Mesenchymal stem cell (in vitro differentiated cells and primary cell): ENCODE measurements at regions not wholly inside any gene's neighbourhood (a gene's known extent, or its start where the extent isn't known, plus 50 kb on each side); places are given as distances from the start of the nearest gene placed in this dataset.
"Not testable (repeated sequence)": the region's sequence is repeated elsewhere in the genome, so short reads cannot be mapped to it uniquely, and the experiment has no call there.

ENCODE experiments used
- DNase-seq: peaks from one replicate; pipeline ENCODE4 v3.0.0-alpha.2; 2013
- H2AFZ ChIP-seq: one replicate; pipeline ENCODE4 v1.6.1; 2013; ENCODE audit warnings: low read depth, mild to moderate bottlenecking, control low read depth, inconsistent platforms, low read length, moderate library complexity
- H2AK5ac ChIP-seq: 2 replicates; pipeline ENCODE4 v1.6.1; 2013; ENCODE audit warnings: low read length, moderate library complexity, mild to moderate bottlenecking, inconsistent platforms; ENCODE audit not compliant: severe bottlenecking
- H2BK120ac ChIP-seq: one replicate; pipeline ENCODE4 v1.6.1; 2013; ENCODE audit warnings: low read depth, mild to moderate bottlenecking, inconsistent platforms, low read length, moderate library complexity
- H2BK12ac ChIP-seq, 2 experiments: one replicate each; pipeline ENCODE4 v1.6.1; 2013; ENCODE audit warnings: inconsistent platforms in 2 of 2, low read length in 2 of 2, mild to moderate bottlenecking in 2 of 2, moderate library complexity in 2 of 2, control low read depth in 1 of 2
- H2BK15ac ChIP-seq: one replicate; pipeline ENCODE4 v1.6.1; 2013; ENCODE audit warnings: mild to moderate bottlenecking, low read depth, inconsistent platforms; ENCODE audit not compliant: poor library complexity, severe bottlenecking
- H2BK5ac ChIP-seq: 2 replicates; pipeline ENCODE4 v1.6.1; 2013; ENCODE audit warnings: low read depth, mild to moderate bottlenecking, low read length, control low read depth, inconsistent platforms; ENCODE audit not compliant: poor library complexity, severe bottlenecking
- H3K14ac ChIP-seq, 2 experiments: one replicate each; pipeline ENCODE4 v1.6.1; 2013; ENCODE audit warnings: inconsistent platforms in 2 of 2, low read length in 2 of 2, control low read depth in 1 of 2, mild to moderate bottlenecking in 1 of 2, moderate library complexity in 1 of 2
- H3K18ac ChIP-seq, 2 experiments: one replicate each; pipeline ENCODE4 v1.6.1; 2013; ENCODE audit warnings: inconsistent platforms in 2 of 2, low read length in 2 of 2, control low read depth in 1 of 2, low read depth in 1 of 2, mild to moderate bottlenecking in 1 of 2
- H3K23ac ChIP-seq, 2 experiments: one replicate each; pipeline ENCODE4 v1.6.1; 2013; ENCODE audit warnings: inconsistent platforms in 2 of 2, low read length in 2 of 2, mild to moderate bottlenecking in 2 of 2, moderate library complexity in 2 of 2, control low read depth in 1 of 2
- H3K27ac ChIP-seq: 2 replicates; pipeline ENCODE4 v1.5.1; 2013; ENCODE audit warnings: mild to moderate bottlenecking, moderate library complexity, low read length, control low read depth, inconsistent platforms; ENCODE audit not compliant: poor library complexity, severe bottlenecking
- H3K27me3 ChIP-seq, 2 experiments: 2 replicates each; pipeline versions ENCODE4 v1.6.1 to v1.7.0; 2013; ENCODE audit warnings: low read length in 2 of 2, mild to moderate bottlenecking in 2 of 2, moderate library complexity in 2 of 2, control low read depth in 1 of 2, inconsistent platforms in 1 of 2; ENCODE audit not compliant: control insufficient read depth in 1 of 2, insufficient read depth in 1 of 2
- H3K36me3 ChIP-seq, 2 experiments: 2 replicates each; pipeline versions ENCODE4 v1.6.1 to v1.7.0; 2013; ENCODE audit warnings: low read length in 2 of 2, control low read depth in 1 of 2, inconsistent platforms in 1 of 2, low read depth in 1 of 2, mild to moderate bottlenecking in 1 of 2; ENCODE audit not compliant: insufficient read depth in 2 of 2, control insufficient read depth in 1 of 2
- H3K4ac ChIP-seq, 2 experiments: one replicate each; pipeline ENCODE4 v1.6.1; 2013; ENCODE audit warnings: inconsistent platforms in 2 of 2, low read length in 2 of 2, mild to moderate bottlenecking in 2 of 2, moderate library complexity in 2 of 2, control low read depth in 1 of 2, low read depth in 1 of 2
- H3K4me1 ChIP-seq: 2 replicates; pipeline ENCODE4 v1.6.1; 2013; ENCODE audit warnings: low read depth, low read length, control low read depth; ENCODE audit not compliant: control insufficient read depth, insufficient read depth
- H3K4me2 ChIP-seq: 2 replicates; pipeline ENCODE4 v1.6.1; 2013; ENCODE audit warnings: low read length, mild to moderate bottlenecking, inconsistent platforms; ENCODE audit not compliant: poor library complexity, severe bottlenecking
- H3K4me3 ChIP-seq, 2 experiments: 2 replicates each; pipeline versions ENCODE4 v1.5.1 to v1.7.0; 2013; ENCODE audit warnings: low read length in 2 of 2, mild to moderate bottlenecking in 2 of 2, control low read depth in 1 of 2, low read depth in 1 of 2; ENCODE audit not compliant: insufficient read depth in 1 of 2
- H3K79me1 ChIP-seq: replicated peaks from 2 replicates; pipeline ENCODE4 v1.6.1; 2013; ENCODE audit warnings: mild to moderate bottlenecking, control low read depth, low read length, inconsistent platforms; ENCODE audit not compliant: poor library complexity, severe bottlenecking
- H3K9ac ChIP-seq: 2 replicates; pipeline ENCODE4 v1.7.0; 2013; ENCODE audit warnings: mild to moderate bottlenecking, low read length, moderate library complexity
- H3K9me3 ChIP-seq: 2 replicates; pipeline ENCODE4 v1.7.0; 2013; ENCODE audit warnings: mild to moderate bottlenecking, low read length; ENCODE audit not compliant: control insufficient read depth
- H4K8ac ChIP-seq: one replicate; pipeline ENCODE4 v1.6.1; 2013; ENCODE audit warnings: inconsistent platforms, mild to moderate bottlenecking, low read length, moderate library complexity
- H4K91ac ChIP-seq: one replicate; pipeline ENCODE4 v1.6.1; 2013; ENCODE audit warnings: mild to moderate bottlenecking, low read length, inconsistent platforms
- WGBS: methylation state at CpG from one replicate; pipeline ENCODE4 v1.1.7; 2013; ENCODE audit warnings: mixed read lengths; 5-methylcytosine and 5-hydroxymethylcytosine counted together

DNA sequence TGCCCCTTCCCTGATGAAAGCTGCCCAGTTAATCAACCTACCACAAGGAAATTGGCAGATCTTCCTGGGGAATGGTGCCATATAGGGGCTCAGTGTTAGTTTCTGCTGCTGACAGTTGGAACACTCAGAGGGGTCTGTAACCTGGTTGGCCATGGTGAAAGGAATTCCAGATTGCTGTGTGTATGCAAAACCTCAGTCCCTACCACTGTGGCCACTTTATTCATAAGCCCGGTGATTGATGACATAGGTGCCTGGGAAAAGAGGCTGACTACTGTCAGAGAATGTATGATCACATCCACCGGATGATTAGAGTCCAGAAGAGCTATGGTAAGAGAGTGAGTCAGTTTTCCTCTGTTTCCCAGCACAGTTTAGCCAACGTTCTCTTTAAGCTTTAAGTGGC is 363.9 kb upstream of the NPAP1 start:
- not testable (repeated sequence) for H2BK120ac ChIP-seq, H3K14ac ChIP-seq, H3K36me3 ChIP-seq, H3K4me1 ChIP-seq, H2BK5ac ChIP-seq, H2AFZ ChIP-seq, H2BK12ac ChIP-seq, H3K27me3 ChIP-seq, H3K23ac ChIP-seq, H3K18ac ChIP-seq, H3K4me3 ChIP-seq, DNase-seq, H4K91ac ChIP-seq, H3K79me1 ChIP-seq, H2AK5ac ChIP-seq, H3K9me3 ChIP-seq, H2BK15ac ChIP-seq, H3K4me2 ChIP-seq, H4K8ac ChIP-seq, H3K27ac ChIP-seq, H3K4ac ChIP-seq, H3K9ac ChIP-seq
- WGBS, result 79% methylated on average over 2 of the region's 3 CpGs

DNA sequence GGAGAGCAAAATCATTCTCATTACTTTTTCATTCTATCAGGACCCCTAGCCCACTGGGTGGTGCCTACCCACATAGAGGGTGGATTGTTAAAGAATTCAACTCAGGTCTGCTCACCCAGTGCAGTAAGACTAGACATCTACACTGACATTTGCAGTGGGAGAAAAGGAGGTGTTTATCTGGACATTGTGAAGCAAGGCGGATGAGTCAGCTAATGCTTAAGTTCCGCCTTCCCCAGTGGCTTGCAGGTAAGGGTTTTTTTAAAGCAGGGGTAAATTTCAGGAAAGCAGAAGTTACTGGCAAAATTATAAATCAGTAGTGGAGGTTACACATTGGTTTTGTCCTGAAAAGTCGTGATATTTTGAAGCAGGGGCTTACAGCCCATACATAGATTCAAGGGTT is 359.2 kb upstream of the NPAP1 start:
- H3K27me3 ChIP-seq, H3K27ac ChIP-seq, H2BK120ac ChIP-seq, H2AFZ ChIP-seq, H4K8ac ChIP-seq, H4K91ac ChIP-seq, H3K79me1 ChIP-seq, H3K4ac ChIP-seq, H3K23ac ChIP-seq, H3K14ac ChIP-seq, H3K36me3 ChIP-seq, H2BK5ac ChIP-seq, H2BK15ac ChIP-seq, DNase-seq, H2AK5ac ChIP-seq, H3K4me2 ChIP-seq, H3K9me3 ChIP-seq, H3K9ac ChIP-seq, H3K18ac ChIP-seq, H3K4me1 ChIP-seq, H2BK12ac ChIP-seq, H3K4me3 ChIP-seq: not testable (repeated sequence)
- WGBS, result 51% methylated on average over 3 of the region's 3 CpGs

DNA sequence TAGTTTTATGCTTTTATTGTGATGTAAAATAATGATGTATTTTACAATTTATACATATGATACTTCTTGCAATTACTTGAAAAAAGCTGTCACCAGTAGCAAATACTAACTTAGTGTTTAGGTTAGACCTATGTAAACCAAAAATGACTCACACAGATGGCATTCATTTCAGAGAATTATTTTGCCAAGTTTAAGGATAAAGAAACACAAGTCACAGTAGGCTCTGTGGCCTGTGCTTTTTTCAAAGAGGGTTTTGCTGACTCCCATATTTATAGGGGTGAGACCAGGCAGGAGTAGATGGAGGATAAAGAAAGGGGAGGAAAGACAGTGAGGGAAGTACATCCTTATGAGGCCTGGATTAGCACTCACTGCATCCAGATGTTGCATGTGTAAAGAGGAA is 356.6 kb upstream of the NPAP1 start:
- no peak overlapping the region for H2BK5ac ChIP-seq
- no peaks in the 10 kb centered on the region for H3K9me3 ChIP-seq
- DNase-seq, result peak; percentile 0

GRCh38 chr15:24324096-24324495 is 351.5 kb upstream of the NPAP1 start:
- H3K4me1 ChIP-seq, H4K91ac ChIP-seq, H2AK5ac ChIP-seq, H3K18ac ChIP-seq, H4K8ac ChIP-seq, H3K4me2 ChIP-seq, H2BK5ac ChIP-seq, H3K36me3 ChIP-seq, H2BK15ac ChIP-seq, DNase-seq, H3K9ac ChIP-seq, H3K79me1 ChIP-seq, H3K9me3 ChIP-seq, H2BK12ac ChIP-seq, H3K14ac ChIP-seq, H2BK120ac ChIP-seq, H3K23ac ChIP-seq, H3K27ac ChIP-seq, H2AFZ ChIP-seq, H3K4me3 ChIP-seq, H3K4ac ChIP-seq, H3K27me3 ChIP-seq: not testable (repeated sequence)
- 52% methylated on average over 4 of the region's 5 CpGs for WGBS

More for the DNA sequence above, 356.6 kb upstream of the NPAP1 start:
- Histone ChIP-seq H3K14ac (no peak overlapping the region), H4K91ac (no peak overlapping the region), H2BK12ac (no peak overlapping the region), H2AFZ (no peak overlapping the region), H3K79me1 (no peaks in the 10 kb centered on the region), H3K4me1 (no peaks in the 10 kb centered on the region), H3K4ac (no peak overlapping the region), H3K27me3 (no peaks in the 10 kb centered on the region), H4K8ac (no peak overlapping the region), H3K9ac (no peak overlapping the region), H2BK120ac (no peak overlapping the region), H3K4me3 (no peak overlapping the region), H2AK5ac (no peak overlapping the region), H3K27ac (no peak overlapping the region), H3K18ac (no peak overlapping the region), H3K23ac (no peak overlapping the region), H2BK15ac (no peak overlapping the region), H3K4me2 (no peak overlapping the region), H3K36me3 (no peaks in the 10 kb centered on the region)
